Astrocyte of the cerebellum (primary cell): ENCODE measurements at regions not wholly inside any gene's neighbourhood (a gene's known extent, or its start where the extent isn't known, plus 50 kb on each side); places are given as distances from the start of the nearest gene placed in this dataset.

ENCODE experiments used
- DNase-seq: peaks from one replicate; pipeline ENCODE4 v3.0.0-alpha.2; 2011; ENCODE audit warnings: low read depth
- H3K4me3 ChIP-seq: 2 replicates; pipeline ENCODE4 v1.5.1; 2011; ENCODE audit warnings: mild to moderate bottlenecking, low read depth, low read length, moderate library complexity
- CTCF ChIP-seq: IDR thresholded peaks from 2 replicates; pipeline ENCODE4 v1.5.1; 2012; ENCODE audit warnings: low read length, low read depth, moderate library complexity, mild to moderate bottlenecking; ENCODE audit errors: missing control alignments
- in situ Hi-C: cut with HindIII; loops from 2 replicates; pipeline ENCODE4 v1.10.0; 2017; ENCODE audit warnings: low sequenced_read_pairs

- in situ Hi-C loops, result no loop called here
- TF ChIP-seq CTCF, result no peak
- DNase-seq, result no peak
- no peak overlapping the region for H3K4me3 ChIP-seq
Measured at GRCh38 chr14:104433401-104434213, 146.0 kb upstream of the C14orf180 start.

GRCh38 chr14:104434214-104435076 is 145.1 kb upstream of the C14orf180 start:
- no peak for TF ChIP-seq CTCF
- no peak overlapping the region for H3K4me3 ChIP-seq
- no peak for DNase-seq

GRCh38 chr14:104435147-104436046 is 144.2 kb upstream of the C14orf180 start:
- DNase-seq, result no peak
- H3K4me3 ChIP-seq, result no peak overlapping the region
- in situ Hi-C loops, result no loop called here
- TF ChIP-seq CTCF, result no peak

More at GRCh38 chr14:104434214-104435076, 145.1 kb upstream of the C14orf180 start:
- in situ Hi-C loops, result no loop called here

GRCh38 chr14:104436047-104436591 is 143.4 kb upstream of the C14orf180 start:
- in situ Hi-C loops, result no loop called here
- no peak for TF ChIP-seq CTCF
- no peak overlapping the region for H3K4me3 ChIP-seq
- peak; percentile 1 for DNase-seq

- no peak for DNase-seq
- no peak overlapping the region for H3K4me3 ChIP-seq
- in situ Hi-C loops, result no loop called here
- TF ChIP-seq CTCF, result no peak
Measured at GRCh38 chr14:104436741-104437701, 142.5 kb upstream of the C14orf180 start.
